GM12874 (cell line): ENCODE measurements at regions not wholly inside any gene's neighbourhood (a gene's known extent, or its start where the extent isn't known, plus 50 kb on each side); places are given as distances from the start of the nearest gene placed in this dataset.
A peak's percentile ranks its signal among the peaks of the same experiment; 100 is the strongest.

Experiments used
- TF ChIP-seq, protein P1 (sequence below): IDR thresholded peaks from 2 replicates; pipeline ENCODE4 v1.5.1; 2011; ENCODE audit warnings: low read depth, mild to moderate bottlenecking, control low read depth, low read length, moderate library complexity; ENCODE audit not compliant: insufficient read depth

DNA sequence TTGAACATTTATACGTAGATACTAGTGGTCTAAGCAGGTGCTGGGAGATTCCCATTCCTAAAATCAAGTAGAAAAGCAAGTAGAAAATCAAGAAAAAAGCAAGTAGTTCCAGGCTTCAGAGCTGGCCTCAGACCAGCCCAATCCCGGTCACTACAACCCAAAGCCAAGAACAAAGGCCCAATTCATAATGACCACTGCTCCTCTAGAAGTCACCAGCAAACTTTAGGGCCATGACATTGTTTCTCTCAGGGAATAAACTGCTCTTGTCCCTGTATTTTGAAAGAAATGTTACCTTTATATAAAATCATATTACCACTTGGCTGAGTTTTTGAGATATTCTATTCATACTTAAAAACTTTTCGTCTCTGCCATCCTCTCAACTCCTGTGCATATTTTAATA lies 106.3 kb upstream of the IL12A start:
- TF ChIP-seq, protein P1, sequence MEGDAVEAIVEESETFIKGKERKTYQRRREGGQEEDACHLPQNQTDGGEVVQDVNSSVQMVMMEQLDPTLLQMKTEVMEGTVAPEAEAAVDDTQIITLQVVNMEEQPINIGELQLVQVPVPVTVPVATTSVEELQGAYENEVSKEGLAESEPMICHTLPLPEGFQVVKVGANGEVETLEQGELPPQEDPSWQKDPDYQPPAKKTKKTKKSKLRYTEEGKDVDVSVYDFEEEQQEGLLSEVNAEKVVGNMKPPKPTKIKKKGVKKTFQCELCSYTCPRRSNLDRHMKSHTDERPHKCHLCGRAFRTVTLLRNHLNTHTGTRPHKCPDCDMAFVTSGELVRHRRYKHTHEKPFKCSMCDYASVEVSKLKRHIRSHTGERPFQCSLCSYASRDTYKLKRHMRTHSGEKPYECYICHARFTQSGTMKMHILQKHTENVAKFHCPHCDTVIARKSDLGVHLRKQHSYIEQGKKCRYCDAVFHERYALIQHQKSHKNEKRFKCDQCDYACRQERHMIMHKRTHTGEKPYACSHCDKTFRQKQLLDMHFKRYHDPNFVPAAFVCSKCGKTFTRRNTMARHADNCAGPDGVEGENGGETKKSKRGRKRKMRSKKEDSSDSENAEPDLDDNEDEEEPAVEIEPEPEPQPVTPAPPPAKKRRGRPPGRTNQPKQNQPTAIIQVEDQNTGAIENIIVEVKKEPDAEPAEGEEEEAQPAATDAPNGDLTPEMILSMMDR: no peak

DNA sequence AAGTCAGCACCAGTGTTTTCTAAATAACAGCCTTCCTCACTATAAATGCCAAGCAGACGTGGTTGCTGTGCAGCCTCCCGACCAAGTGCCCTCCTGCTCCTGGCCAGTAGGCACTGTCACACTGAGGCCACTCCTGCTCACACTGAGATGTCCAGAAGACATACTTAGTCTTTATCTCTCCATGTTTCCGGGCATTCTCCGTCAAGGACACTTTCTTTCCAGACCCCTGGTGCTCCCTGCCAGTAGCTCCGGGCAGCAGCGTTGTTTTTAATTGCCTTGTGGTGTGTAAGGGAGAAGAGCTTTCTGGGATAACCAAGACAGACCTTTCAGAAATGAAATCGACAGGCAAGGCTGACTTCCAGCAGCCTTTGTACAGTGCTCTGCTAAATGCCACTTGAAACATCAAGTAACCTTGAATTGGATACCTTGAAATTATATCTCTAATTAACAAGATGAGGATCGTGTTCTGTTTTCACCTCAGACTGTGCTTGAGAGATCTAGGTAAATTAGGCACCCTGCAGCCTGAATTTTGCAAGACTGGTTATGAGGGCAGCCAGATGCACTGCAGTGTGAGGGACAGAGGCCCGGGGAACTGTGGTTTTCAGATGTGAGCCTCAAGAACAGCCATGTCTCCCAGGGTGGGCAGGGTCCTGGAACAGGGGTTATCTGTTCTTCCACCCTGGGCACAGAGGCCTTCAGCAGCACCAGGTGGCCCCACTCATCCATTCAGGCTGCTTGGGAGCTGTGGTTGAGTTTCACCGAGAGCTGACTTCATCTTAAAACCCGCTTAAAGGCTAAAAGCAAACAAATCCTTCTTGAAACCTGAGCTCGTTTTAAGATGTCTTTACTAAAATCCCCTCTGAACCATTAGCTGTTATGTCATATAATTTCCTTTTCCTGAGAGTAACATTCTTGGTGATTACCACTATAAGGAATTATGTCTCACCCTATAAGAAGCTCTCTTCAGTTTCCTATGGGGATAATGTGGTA lies 105.5 kb upstream of the IL12A start:
- TF ChIP-seq, protein P1: no peak

DNA sequence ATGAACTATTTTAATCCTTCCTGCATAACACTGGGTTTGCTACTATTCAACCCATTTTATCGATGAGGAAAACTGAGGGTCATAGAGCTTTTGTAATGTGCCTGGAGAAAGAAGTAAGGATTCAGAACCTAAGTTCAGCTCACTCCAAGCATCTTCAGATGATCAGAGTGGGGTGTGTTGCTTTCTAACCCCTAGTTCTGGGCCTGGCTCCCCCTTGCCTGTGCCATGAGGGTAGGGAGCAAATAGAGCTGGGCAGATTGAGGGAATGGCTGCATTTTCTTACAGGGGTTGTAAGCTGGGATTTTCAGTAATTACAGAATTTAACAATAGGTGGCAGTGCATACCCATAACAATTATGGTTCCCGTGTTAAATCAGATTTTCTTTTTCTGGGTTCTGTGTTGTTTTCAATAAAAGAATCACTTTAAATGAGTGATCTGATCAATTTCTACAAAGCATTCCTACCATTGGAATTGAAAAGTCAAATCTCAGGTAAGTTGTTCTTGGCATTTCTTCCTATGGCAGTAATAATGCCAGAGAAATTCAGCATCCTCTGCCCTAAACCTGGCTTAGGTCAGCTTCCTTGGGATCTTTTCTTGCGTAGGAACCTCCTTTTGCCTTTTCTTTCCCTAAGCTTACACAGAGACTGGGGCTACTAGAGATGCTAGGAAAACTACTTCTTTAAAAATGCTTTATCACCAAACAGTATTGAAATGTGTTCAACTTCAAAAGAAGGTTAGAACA lies 103.8 kb upstream of the IL12A start:
- TF ChIP-seq, protein P1: 0 out of 2 replicates have a peak, but pooled peaks have one; percentile 34

DNA sequence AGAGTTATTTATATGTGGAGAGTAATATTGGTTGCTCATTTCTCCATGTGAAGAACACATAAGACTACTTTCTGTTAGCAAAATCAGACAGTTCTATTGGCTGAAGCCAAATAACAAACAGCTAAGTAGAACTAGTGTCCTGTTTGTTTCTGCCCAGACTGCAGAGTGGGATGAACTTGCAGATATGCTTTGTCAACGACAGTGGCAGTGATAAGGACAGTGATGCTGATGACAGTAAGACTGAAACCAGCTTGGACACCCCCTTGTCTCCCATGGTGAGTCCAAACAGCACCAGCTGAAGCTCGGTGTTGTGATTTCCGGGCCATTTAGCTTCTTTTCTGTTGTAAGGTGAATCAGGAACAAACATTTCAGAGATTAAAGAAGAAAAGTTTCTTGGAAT lies 102.6 kb upstream of the IL12A start:
- TF ChIP-seq, protein P1: no peak

DNA sequence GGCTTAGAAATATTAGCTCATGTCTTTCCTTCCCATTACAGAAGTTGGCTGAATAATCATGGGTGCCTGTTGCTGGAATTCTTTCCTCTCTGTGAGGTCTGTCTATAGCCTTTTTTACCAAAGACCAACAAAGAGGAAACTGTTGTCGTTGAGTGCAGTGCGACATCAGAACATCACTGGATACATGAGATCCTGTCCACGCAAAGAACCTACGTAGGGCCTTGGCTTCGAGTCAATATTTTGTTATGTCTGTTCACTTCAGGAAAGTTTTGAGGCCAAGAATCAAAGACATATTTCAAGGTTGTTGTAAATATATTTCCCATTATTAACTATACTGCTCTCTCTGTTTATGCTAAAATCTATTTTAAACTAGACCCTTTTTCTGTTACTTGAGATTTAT lies 101.5 kb upstream of the IL12A start:
- TF ChIP-seq, protein P1: no peak

DNA sequence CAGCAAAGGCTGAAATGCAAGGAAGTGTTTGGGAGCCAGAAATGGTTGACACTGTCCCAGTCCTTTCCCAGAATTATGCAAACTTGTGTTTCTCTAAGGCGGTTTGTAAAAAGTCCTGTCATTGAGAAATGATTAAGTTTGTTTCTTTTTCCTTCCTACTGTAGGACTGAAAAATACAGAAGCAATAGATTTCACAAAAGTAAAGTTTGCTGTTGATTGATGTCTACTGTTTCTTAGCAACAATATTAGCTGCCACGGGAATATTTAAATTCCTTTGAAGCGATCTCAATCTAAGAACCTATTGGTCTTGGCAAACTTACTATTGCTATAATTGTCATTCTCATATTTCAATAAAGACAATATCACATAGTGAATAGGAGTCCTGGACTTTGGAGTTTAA lies 100.7 kb upstream of the IL12A start:
- TF ChIP-seq, protein P1: no peak

DNA sequence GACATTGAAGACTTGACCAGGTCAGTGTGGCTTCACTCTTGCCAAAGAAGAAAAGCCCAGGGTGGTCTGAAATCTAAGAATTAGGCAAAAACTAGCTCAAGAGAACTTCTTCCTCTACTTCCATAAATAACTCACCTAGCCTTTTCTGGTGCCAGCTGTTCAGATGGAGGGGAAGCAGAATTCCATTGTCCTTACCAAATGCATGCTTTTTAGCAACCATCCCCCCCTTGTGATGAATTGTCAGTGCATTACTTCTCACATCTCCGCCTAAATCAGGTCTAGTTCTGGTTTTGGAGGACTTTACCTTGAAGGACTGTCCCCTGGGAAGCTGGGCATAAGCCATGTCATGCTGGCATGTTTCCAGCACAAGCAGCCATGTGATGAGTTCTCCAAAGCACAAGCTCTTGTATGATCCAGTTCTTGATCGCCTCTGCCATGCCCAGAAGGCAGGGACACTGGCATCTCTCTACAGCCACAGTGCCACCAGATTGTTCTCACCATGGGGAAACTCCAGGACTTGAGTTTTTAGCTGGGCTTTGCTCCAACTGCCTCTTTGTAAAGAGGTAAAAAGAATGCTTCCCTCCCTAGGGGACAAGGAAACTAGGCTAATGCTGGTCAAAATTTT lies 96.4 kb upstream of the IL12A start:
- TF ChIP-seq, protein P1: no peak
